Progenitor cell of endocrine pancreas (in vitro differentiated cells): ENCODE measurements at regions not wholly inside any gene's neighbourhood (a gene's known extent, or its start where the extent isn't known, plus 50 kb on each side); places are given as distances from the start of the nearest gene placed in this dataset.

Experiments used
- DNase-seq: peaks from one replicate; pipeline ENCODE4 v3.0.0; 2021; ENCODE audit warnings: low spot score; ENCODE audit not compliant: unreplicated experiment
- H3K27ac Mint-ChIP-seq: 2 replicates; pipeline ENCODE4 v1.8.0; 2021; ENCODE audit warnings: mild to moderate bottlenecking, moderate library complexity, mixed read lengths
- H3K27me3 Mint-ChIP-seq: 2 replicates; pipeline ENCODE4 v1.8.0; 2021; ENCODE audit warnings: mixed read lengths
- H3K36me3 Mint-ChIP-seq: 2 replicates; pipeline ENCODE4 v1.8.0; 2022; ENCODE audit warnings: mixed read lengths; ENCODE audit not compliant: insufficient read depth
- H3K4me1 Mint-ChIP-seq: 2 replicates; pipeline ENCODE4 v1.8.0; 2021; ENCODE audit warnings: low read depth, mixed read lengths
- H3K4me3 Mint-ChIP-seq: 2 replicates; pipeline ENCODE4 v1.8.0; 2021; ENCODE audit warnings: low read depth, mild to moderate bottlenecking, moderate library complexity, mixed read lengths
- H3K9me3 Mint-ChIP-seq: 2 replicates; pipeline ENCODE4 v1.8.0; 2021; ENCODE audit warnings: low read depth, mixed read lengths
- CTCF ChIP-seq: fragments of 200-600 bp; sonication (generic); IDR thresholded peaks from one replicate; pipeline ENCODE4 v1.5.0; 2021; ENCODE audit warnings: antibody characterized with exemption, mild to moderate bottlenecking; ENCODE audit not compliant: unreplicated experiment

DNA sequence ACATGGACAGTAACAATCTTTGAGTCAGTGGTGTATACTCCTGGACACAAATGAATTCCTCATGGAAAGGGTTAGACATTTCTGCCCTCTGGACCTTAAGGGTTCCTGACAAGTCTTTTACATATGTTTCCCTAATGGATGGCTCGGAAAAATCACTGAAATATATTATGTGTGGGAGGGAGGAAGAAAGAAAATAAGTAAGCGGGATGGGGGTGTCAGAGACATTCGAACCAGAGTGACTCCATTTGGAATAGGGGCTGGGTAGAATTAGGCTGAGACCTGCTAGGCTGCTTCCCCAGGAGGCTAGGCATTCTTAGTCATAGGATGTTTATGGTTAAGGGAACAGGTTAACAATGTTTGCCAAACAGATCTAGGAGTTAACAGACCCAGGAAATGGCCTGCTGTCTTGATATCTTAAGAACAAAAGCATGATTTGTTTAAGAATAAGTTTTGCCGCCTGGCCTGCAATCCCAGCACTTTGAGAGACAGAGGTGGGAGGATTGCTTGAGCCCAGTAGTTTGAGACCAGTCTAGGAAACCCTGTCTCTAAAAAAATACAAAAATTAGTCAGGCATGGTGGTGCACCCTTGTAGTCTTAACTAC lies 1241.7 kb downstream of the TYW1 start:
- H3K27me3 Mint-ChIP-seq = no peaks in the 10 kb centered on the region
- peaks cover 12% of the 10 kb centered on the region for H3K4me1 Mint-ChIP-seq
- TF ChIP-seq CTCF = no peak
- H3K36me3 Mint-ChIP-seq = no peaks in the 10 kb centered on the region
- H3K27ac Mint-ChIP-seq = no peak overlapping the region
- peaks cover 5% of the 10 kb centered on the region for H3K9me3 Mint-ChIP-seq
- no peak for DNase-seq
- no peak overlapping the region for H3K4me3 Mint-ChIP-seq

- Mint-ChIP-seq H3K9me3 (no peaks in the 10 kb centered on the region), H3K36me3 (no peaks in the 10 kb centered on the region), H3K4me3 (no peak overlapping the region), H3K27ac (no peak overlapping the region), H3K4me1 (peaks cover 3% of the 10 kb centered on the region), H3K27me3 (peaks cover 2% of the 10 kb centered on the region)
- no peak for TF ChIP-seq CTCF
- no peak for DNase-seq
These were observed 1246.5 kb downstream of the TYW1 start for GRCh38 chr7:68243128-68243527.

- no peak overlapping the region for H3K4me3 Mint-ChIP-seq
- TF ChIP-seq CTCF = no peak
- peaks cover 5% of the 10 kb centered on the region for H3K27me3 Mint-ChIP-seq
- peaks cover 4% of the 10 kb centered on the region for H3K9me3 Mint-ChIP-seq
- H3K36me3 Mint-ChIP-seq = no peaks in the 10 kb centered on the region
- peaks cover 2% of the 10 kb centered on the region for H3K4me1 Mint-ChIP-seq
- DNase-seq = no peak
- no peak overlapping the region for H3K27ac Mint-ChIP-seq
These were observed 1247.8 kb downstream of the TYW1 start for GRCh38 chr7:68244389-68244788.

DNA sequence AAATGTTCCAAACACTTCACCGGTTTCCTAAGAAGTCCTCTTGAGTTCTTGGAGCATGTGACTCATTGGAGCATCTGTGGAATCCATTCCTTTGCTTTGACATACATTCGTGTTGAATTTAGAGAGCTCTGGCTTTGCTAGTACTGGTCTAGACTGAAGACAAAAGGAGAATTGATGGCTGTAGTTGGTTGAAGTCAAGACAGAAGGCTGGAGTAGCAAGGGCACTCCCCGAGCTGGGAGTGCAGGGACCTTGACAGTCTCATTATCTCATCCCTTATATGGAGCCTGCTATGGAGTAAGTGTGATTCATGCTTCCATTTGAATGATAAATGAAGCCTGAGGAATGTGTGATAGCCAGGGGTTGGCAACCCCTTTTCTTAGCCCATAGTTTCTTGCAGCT lies 1249.1 kb downstream of the TYW1 start:
- peaks cover 7% of the 10 kb centered on the region for H3K9me3 Mint-ChIP-seq
- no peak for TF ChIP-seq CTCF
- no peak for DNase-seq

GRCh38 chr7:68246189-68246633 lies 1249.6 kb downstream of the TYW1 start:
- H3K9me3 Mint-ChIP-seq = peaks cover 7% of the 10 kb centered on the region

More for the DNA sequence above, 1249.1 kb downstream of the TYW1 start:
- H3K4me3 Mint-ChIP-seq = no peak overlapping the region
- H3K27me3 Mint-ChIP-seq = peaks cover 7% of the 10 kb centered on the region
- H3K36me3 Mint-ChIP-seq = no peaks in the 10 kb centered on the region
- H3K4me1 Mint-ChIP-seq = peaks cover 2% of the 10 kb centered on the region
- H3K27ac Mint-ChIP-seq = no peak overlapping the region

More at GRCh38 chr7:68246189-68246633, 1249.6 kb downstream of the TYW1 start:
- H3K36me3 Mint-ChIP-seq = no peaks in the 10 kb centered on the region
- DNase-seq = no peak
- no peak overlapping the region for H3K4me3 Mint-ChIP-seq
- H3K27me3 Mint-ChIP-seq = peaks cover 7% of the 10 kb centered on the region
- H3K4me1 Mint-ChIP-seq = peaks cover 2% of the 10 kb centered on the region
- no peak for TF ChIP-seq CTCF
- H3K27ac Mint-ChIP-seq = no peak overlapping the region
